ENCODE measurements at regions not wholly inside any gene's neighbourhood (a gene's known extent, or its start where the extent isn't known, plus 50 kb on each side); places are given as distances from the start of the nearest gene placed in this dataset.

DNA sequence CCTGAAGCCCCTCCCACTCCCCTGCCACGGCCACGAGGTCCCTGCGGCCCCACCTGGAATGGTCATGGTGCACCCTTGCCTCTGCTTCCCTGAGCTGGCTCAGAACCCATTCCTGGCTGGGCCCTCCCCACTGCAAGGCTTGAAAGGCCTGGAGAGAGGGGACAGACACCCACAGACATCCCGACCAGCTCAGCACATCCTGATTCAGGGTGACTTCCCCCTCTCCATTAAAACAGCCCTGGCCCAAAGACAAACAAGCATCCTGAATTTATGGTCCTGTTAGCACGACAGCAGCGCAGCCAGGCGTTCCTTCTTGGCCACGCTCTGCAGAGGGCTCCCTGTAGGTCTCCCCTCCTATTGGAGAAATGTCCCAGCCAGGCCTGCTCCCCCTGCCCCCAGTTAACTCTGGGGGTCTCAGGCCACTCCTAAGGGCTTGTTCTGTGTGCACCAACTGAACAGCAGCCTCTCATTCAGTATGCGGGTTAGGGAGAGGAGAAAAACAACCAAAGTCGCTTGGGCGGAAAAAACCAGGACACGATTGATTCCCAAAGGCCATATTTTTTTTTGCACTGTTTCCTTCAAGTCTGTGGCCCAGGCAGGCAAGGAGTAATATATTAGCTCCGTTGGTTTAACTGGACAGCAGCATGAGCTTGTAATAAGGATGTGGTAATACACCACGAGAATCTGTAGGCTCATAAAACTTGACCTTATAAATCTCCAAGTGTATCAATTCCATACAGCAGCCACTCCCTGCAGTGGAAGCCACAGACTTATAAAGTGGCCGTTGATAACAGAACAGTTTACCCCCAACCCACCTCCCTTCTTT lies 106.7 kb upstream of the MSX1 start:
- BruUV-seq (replicated peaks): no TSS peak
- TF ChIP-seq BHLHE40 (IDR thresholded peaks at IDR 0.05; ENCODE audit: borderline replicate concordance in 1 of 2, low read depth in 2 of 2, low read length in 1 of 2) (no peak), CHD1 (IDR thresholded peaks at IDR 0.05; ENCODE audit: low read depth, low read length) (no peak), SIN3A (IDR thresholded peaks at IDR 0.05; ENCODE audit: low read depth, low read length) (no peak), CBX3 (IDR thresholded peaks at IDR 0.05; ENCODE audit: borderline replicate concordance, low read depth) (no peak), SUZ12 (IDR thresholded peaks at IDR 0.05; ENCODE audit: unreplicated experiment) (no peak), TBL1XR1 (IDR thresholded peaks at IDR 0.05; ENCODE audit: low read depth, low read length) (no peak), NFIC (IDR thresholded peaks at IDR 0.05; ENCODE audit: low read depth, low read length) (no peak), ZZZ3 (IDR thresholded peaks at IDR 0.05; ENCODE audit: control insufficient read depth, insufficient read length, low read depth) (no peak), POLR2AphosphoS2 (IDR thresholded peaks at IDR 0.05; ENCODE audit: low read depth, low read length) (no peak), BCL3 (IDR thresholded peaks at IDR 0.05; ENCODE audit: borderline replicate concordance, insufficient read depth, low read depth, low read length, poor library complexity, severe bottlenecking) (no peak)
- TF ChIP-seq, protein P1, sequence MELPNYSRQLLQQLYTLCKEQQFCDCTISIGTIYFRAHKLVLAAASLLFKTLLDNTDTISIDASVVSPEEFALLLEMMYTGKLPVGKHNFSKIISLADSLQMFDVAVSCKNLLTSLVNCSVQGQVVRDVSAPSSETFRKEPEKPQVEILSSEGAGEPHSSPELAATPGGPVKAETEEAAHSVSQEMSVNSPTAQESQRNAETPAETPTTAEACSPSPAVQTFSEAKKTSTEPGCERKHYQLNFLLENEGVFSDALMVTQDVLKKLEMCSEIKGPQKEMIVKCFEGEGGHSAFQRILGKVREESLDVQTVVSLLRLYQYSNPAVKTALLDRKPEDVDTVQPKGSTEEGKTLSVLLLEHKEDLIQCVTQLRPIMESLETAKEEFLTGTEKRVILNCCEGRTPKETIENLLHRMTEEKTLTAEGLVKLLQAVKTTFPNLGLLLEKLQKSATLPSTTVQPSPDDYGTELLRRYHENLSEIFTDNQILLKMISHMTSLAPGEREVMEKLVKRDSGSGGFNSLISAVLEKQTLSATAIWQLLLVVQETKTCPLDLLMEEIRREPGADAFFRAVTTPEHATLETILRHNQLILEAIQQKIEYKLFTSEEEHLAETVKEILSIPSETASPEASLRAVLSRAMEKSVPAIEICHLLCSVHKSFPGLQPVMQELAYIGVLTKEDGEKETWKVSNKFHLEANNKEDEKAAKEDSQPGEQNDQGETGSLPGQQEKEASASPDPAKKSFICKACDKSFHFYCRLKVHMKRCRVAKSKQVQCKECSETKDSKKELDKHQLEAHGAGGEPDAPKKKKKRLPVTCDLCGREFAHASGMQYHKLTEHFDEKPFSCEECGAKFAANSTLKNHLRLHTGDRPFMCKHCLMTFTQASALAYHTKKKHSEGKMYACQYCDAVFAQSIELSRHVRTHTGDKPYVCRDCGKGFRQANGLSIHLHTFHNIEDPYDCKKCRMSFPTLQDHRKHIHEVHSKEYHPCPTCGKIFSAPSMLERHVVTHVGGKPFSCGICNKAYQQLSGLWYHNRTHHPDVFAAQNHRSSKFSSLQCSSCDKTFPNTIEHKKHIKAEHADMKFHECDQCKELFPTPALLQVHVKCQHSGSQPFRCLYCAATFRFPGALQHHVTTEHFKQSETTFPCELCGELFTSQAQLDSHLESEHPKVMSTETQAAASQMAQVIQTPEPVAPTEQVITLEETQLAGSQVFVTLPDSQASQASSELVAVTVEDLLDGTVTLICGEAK (IDR thresholded peaks at IDR 0.05; ENCODE audit: borderline replicate concordance): no peak
- TF ChIP-seq, protein P2, sequence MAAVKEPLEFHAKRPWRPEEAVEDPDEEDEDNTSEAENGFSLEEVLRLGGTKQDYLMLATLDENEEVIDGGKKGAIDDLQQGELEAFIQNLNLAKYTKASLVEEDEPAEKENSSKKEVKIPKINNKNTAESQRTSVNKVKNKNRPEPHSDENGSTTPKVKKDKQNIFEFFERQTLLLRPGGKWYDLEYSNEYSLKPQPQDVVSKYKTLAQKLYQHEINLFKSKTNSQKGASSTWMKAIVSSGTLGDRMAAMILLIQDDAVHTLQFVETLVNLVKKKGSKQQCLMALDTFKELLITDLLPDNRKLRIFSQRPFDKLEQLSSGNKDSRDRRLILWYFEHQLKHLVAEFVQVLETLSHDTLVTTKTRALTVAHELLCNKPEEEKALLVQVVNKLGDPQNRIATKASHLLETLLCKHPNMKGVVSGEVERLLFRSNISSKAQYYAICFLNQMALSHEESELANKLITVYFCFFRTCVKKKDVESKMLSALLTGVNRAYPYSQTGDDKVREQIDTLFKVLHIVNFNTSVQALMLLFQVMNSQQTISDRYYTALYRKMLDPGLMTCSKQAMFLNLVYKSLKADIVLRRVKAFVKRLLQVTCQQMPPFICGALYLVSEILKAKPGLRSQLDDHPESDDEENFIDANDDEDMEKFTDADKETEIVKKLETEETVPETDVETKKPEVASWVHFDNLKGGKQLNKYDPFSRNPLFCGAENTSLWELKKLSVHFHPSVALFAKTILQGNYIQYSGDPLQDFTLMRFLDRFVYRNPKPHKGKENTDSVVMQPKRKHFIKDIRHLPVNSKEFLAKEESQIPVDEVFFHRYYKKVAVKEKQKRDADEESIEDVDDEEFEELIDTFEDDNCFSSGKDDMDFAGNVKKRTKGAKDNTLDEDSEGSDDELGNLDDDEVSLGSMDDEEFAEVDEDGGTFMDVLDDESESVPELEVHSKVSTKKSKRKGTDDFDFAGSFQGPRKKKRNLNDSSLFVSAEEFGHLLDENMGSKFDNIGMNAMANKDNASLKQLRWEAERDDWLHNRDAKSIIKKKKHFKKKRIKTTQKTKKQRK (IDR thresholded peaks at IDR 0.05; ENCODE audit: low read depth, low read length): no peak

More for the DNA sequence above, 106.7 kb upstream of the MSX1 start:
- no peak for FAIRE-seq
- 35% methylated on average over 15 of the region's 15 CpGs for WGBS (ENCODE audit: insufficient coverage, insufficient replicate concordance, low lambda C conversion rate, missing lambda C conversion rate)
- Histone ChIP-seq H3K9me3 (replicated peaks; ENCODE audit: control insufficient read depth, insufficient read depth, low read length) (no peaks in the 10 kb centered on the region), H4K20me1 (ENCODE audit: control insufficient read depth, insufficient read depth) (no peaks in the 10 kb centered on the region), H3K79me2 (ENCODE audit: control insufficient read depth, insufficient read depth, low read length) (no peaks in the 10 kb centered on the region), H3K27me3 (replicated peaks in 1 of 2; ENCODE audit: control insufficient read depth in 2 of 2, insufficient read depth in 2 of 2, low read length in 1 of 2) (no peaks in the 10 kb centered on the region), H2AFZ (ENCODE audit: control insufficient read depth, low read depth, low read length) (no peak overlapping the region), H3K9ac (ENCODE audit: control insufficient read depth, insufficient read depth, low read length) (no peak overlapping the region), H3K4me3 (no peak overlapping the region), H3K4me2 (ENCODE audit: control insufficient read depth, insufficient read depth) (no peak overlapping the region), H3K27ac (ENCODE audit: control insufficient read depth, insufficient read depth) (no peak overlapping the region), H3K4me1 (ENCODE audit: control insufficient read depth, insufficient read depth, low read length) (no peaks in the 10 kb centered on the region), H3K36me3 (ENCODE audit: control insufficient read depth in 2 of 2, insufficient read depth in 2 of 2, low read length in 1 of 2) (no peaks in the 10 kb centered on the region)
- ChIA-PET SMC1A (ENCODE audit: uncharacterized antibody, unreplicated experiment) (interaction anchor here (1.0 kb wide), 1 partner anchor 9 kb away, joined by 4 read pairs; no protein-coding TSS in a partner anchor), RAD21 (ENCODE audit: unreplicated experiment) (no interaction called here), CTCF (interaction anchor here (1.0 kb wide), 1 partner anchor 10 kb away, joined by 3 read pairs; no protein-coding TSS in a partner anchor), POLR2A (no interaction called here)
- intact Hi-C loops (cut with micrococcal nuclease; ENCODE audit: unreplicated experiment): no loop called here
- no peak for ATAC-seq
- in situ Hi-C loops (cut with MboI): no loop called here
- DNase-seq (ENCODE audit: low read depth, low spot score): no peak

All from GM12878 (cell line).